ENCODE measurements at regions not wholly inside any gene's neighbourhood (a gene's known extent, or its start where the extent isn't known, plus 50 kb on each side); places are given as distances from the start of the nearest gene placed in this dataset.
"Not testable (repeated sequence)": the region's sequence is repeated elsewhere in the genome, so short reads cannot be mapped to it uniquely, and the experiment has no call there.

- Histone ChIP-seq H3K9me3 (no peaks in the 10 kb centered on the region), H3K27me3 (no peaks in the 10 kb centered on the region), H3K4me3 (no peak overlapping the region), H3K27ac (no peak overlapping the region), H3K36me3 (no peaks in the 10 kb centered on the region), H3K4me1 (no peaks in the 10 kb centered on the region)
- intact Hi-C loops (cut with DNase I; ENCODE audit: low total_unique reads): no loop called here
- TF ChIP-seq CTCF (IDR thresholded peaks at IDR 0.05): no peak
- TF ChIP-seq POLR2A (IDR thresholded peaks at IDR 0.05): no peak
- TF ChIP-seq POLR2AphosphoS5 (IDR thresholded peaks at IDR 0.05): no peak
- no peak for DNase-seq (ENCODE audit: low spot score in 2 of 2)
Observed at GRCh38 chr11:106568632-106569031, 449.6 kb downstream of the GUCY1A2 start.

DNA sequence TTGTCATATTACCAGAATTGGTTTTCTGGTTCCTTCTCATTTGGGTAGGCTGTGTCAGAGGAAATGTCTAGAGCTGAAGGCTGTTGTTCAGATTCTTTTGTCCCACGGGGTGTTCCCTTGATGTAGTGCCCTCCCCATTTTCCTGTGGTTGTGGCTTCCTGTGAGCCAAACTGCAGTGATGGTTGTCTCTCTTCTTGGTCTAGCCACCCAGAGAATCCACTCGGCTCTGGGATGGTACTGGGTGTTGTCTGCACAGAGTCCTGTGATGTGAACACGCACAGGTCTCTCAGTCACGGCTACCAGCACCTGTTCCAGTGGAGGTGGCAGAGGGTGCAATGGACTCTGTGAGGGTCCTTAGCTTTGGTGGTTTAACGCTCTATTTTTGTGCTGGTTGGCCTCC lies 440.9 kb downstream of the GUCY1A2 start:
- H3K4me1 ChIP-seq; DNase-seq (ENCODE audit: low spot score in 2 of 2); intact Hi-C loops (cut with DNase I; ENCODE audit: low total_unique reads); H3K27me3 ChIP-seq; H3K27ac ChIP-seq; H3K4me3 ChIP-seq; H3K36me3 ChIP-seq; H3K9me3 ChIP-seq: not testable (repeated sequence)

DNA sequence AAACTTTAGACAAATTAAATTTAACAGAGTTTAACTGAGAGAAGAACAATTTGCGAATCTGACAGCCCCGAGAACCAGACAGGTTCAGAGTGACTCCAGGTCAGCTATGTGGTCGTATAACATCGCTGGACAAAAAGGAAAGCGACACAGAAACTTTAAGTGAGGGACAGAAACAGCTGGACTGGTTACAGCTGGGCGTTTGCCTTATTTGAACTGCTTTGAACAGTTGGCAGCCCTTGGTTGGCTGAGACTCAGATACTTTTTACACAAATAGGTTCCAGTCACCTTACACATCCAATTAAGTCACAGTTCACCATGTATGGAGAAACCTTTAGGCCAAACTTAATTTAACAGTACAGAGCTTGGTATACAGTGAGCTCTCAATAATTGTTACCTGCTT lies 436.9 kb downstream of the GUCY1A2 start:
- no peak overlapping the region for H3K4me3 ChIP-seq
- TF ChIP-seq POLR2A (IDR thresholded peaks at IDR 0.05) (no peak), CTCF (IDR thresholded peaks at IDR 0.05) (no peak), POLR2AphosphoS5 (IDR thresholded peaks at IDR 0.05) (no peak)
- peaks cover 0 to 11% of the 10 kb centered on the region in 2 donors for H3K9me3 ChIP-seq
- H3K36me3 ChIP-seq: no peaks in the 10 kb centered on the region
- no peaks in the 10 kb centered on the region for H3K27me3 ChIP-seq
- intact Hi-C loops (cut with DNase I; ENCODE audit: low total_unique reads): no loop called here
- no peak overlapping the region for H3K27ac ChIP-seq
- no peak for DNase-seq (ENCODE audit: low spot score in 2 of 2)
- H3K4me1 ChIP-seq: no peaks in the 10 kb centered on the region

DNA sequence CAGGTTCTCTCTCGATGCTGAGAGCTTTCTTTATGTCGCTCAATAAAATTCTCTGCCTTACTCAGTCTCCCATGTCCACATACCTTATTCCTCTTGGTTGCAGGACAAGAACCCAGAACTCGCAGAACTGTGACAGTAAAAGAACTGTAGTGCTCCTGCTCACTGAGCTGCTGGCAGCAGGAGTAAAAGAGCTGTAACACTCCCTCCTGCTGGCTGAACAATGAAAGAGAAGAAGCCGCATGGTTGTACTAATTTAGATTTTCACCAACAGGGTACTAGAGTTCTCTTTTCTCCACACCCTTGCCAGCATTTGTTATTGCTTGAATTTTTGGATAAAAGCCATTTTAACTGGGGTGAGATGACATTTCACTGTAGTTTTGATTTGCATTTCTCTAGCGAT lies 433.2 kb downstream of the GUCY1A2 start:
- DNase-seq (ENCODE audit: low spot score in 2 of 2): no peak
- no peaks in the 10 kb centered on the region for H3K36me3 ChIP-seq
- intact Hi-C loops (cut with DNase I; ENCODE audit: low total_unique reads): no loop called here
- H3K9me3 ChIP-seq: peaks cover 0 to 5% of the 10 kb centered on the region in 2 donors
- TF ChIP-seq POLR2AphosphoS5 (IDR thresholded peaks at IDR 0.05): no peak
- TF ChIP-seq CTCF (IDR thresholded peaks at IDR 0.05): no peak
- TF ChIP-seq POLR2A (IDR thresholded peaks at IDR 0.05): no peak
- no peaks in the 10 kb centered on the region for H3K4me1 ChIP-seq
- H3K27ac ChIP-seq: no peak overlapping the region
- no peaks in the 10 kb centered on the region for H3K27me3 ChIP-seq
- H3K4me3 ChIP-seq: no peak overlapping the region

- Histone ChIP-seq H3K27ac (no peak overlapping the region), H3K36me3 (no peaks in the 10 kb centered on the region), H3K4me1 (no peaks in the 10 kb centered on the region), H3K9me3 (no peaks in the 10 kb centered on the region), H3K4me3 (no peak overlapping the region), H3K27me3 (no peaks in the 10 kb centered on the region)
- no peak for TF ChIP-seq POLR2AphosphoS5 (IDR thresholded peaks at IDR 0.05)
- TF ChIP-seq CTCF (IDR thresholded peaks at IDR 0.05): no peak
- no peak for TF ChIP-seq POLR2A (IDR thresholded peaks at IDR 0.05)
- no peak for DNase-seq (ENCODE audit: low spot score in 2 of 2)
- intact Hi-C loops (cut with DNase I; ENCODE audit: low total_unique reads): loop anchor here (5.0 kb wide), 1 partner anchor 492 kb away; no protein-coding TSS in a partner anchor
Observed at GRCh38 chr11:106594751-106595351, 423.4 kb downstream of the GUCY1A2 start.

Data from breast epithelium (tissue), 4 donors.